MM.1S (cell line): ENCODE measurements at regions not wholly inside any gene's neighbourhood (a gene's known extent, or its start where the extent isn't known, plus 50 kb on each side); places are given as distances from the start of the nearest gene placed in this dataset.
A peak's percentile ranks its signal among the peaks of the same experiment; 100 is the strongest.
"Not testable (repeated sequence)": the region's sequence is repeated elsewhere in the genome, so short reads cannot be mapped to it uniquely, and the experiment has no call there.

Source experiments
- DNase-seq: peaks from one replicate; pipeline ENCODE4 v3.0.0-alpha.2; 2015
- H2AFZ ChIP-seq: fragments of 300-600 bp; sonication (generic); 2 replicates; pipeline ENCODE4 v1.6.0; 2016; ENCODE audit warnings: antibody characterized with exemption, low read length
- H3F3A ChIP-seq: fragments of 300-600 bp; sonication (generic); 2 replicates; pipeline ENCODE4 v1.6.1; 2016; ENCODE audit warnings: mild to moderate bottlenecking, antibody characterized with exemption, low read length, moderate library complexity, mixed read lengths; ENCODE audit not compliant: insufficient read depth
- H3K27ac ChIP-seq: fragments of 300-600 bp; sonication (generic); 2 replicates; pipeline ENCODE4 v1.5.1; 2016; ENCODE audit warnings: mild to moderate bottlenecking, low read length
- H3K27me3 ChIP-seq: fragments of 300-600 bp; sonication (generic); replicated peaks from 2 replicates; pipeline ENCODE4 v1.6.0; 2016; ENCODE audit warnings: low read length; ENCODE audit not compliant: insufficient read depth
- H3K36me3 ChIP-seq: fragments of 300-600 bp; sonication (generic); replicated peaks from 2 replicates; pipeline ENCODE4 v1.6.1; 2016; ENCODE audit warnings: mild to moderate bottlenecking, low read length, mixed read lengths; ENCODE audit not compliant: insufficient read depth
- H3K4me1 ChIP-seq: fragments of 300-600 bp; sonication (generic); 2 replicates; pipeline ENCODE4 v1.6.1; 2016; ENCODE audit warnings: low read length, mixed read lengths
- H3K4me2 ChIP-seq: fragments of 300-600 bp; sonication (generic); 2 replicates; pipeline ENCODE4 v1.6.0; 2016; ENCODE audit warnings: low read depth, low read length
- H3K4me3 ChIP-seq: fragments of 300-600 bp; sonication (generic); 2 replicates; pipeline ENCODE4 v1.5.1; 2016; ENCODE audit warnings: low read length, mixed read lengths
- H3K79me2 ChIP-seq: fragments of 300-600 bp; sonication (generic); 2 replicates; pipeline ENCODE4 v1.6.1; 2016; ENCODE audit warnings: mixed run types, low read length, mixed read lengths
- H3K9ac ChIP-seq: fragments of 300-600 bp; sonication (generic); 2 replicates; pipeline ENCODE4 v1.6.1; 2016; ENCODE audit warnings: low read length, mixed read lengths
- H3K9me2 ChIP-seq: fragments of 300-600 bp; sonication (generic); replicated peaks from 2 replicates; pipeline ENCODE4 v1.6.1; 2016; ENCODE audit warnings: mild to moderate bottlenecking, low read length, mixed read lengths; ENCODE audit not compliant: insufficient read depth
- H3K9me3 ChIP-seq: fragments of 300-600 bp; sonication (generic); replicated peaks from 2 replicates; pipeline ENCODE4 v1.6.1; 2016; ENCODE audit warnings: mild to moderate bottlenecking, low read length, mixed read lengths; ENCODE audit not compliant: insufficient read depth
- H4K20me1 ChIP-seq: fragments of 300-600 bp; sonication (generic); 2 replicates; pipeline ENCODE4 v1.6.1; 2016; ENCODE audit warnings: mild to moderate bottlenecking, low read length, moderate library complexity, mixed read lengths; ENCODE audit not compliant: insufficient read depth
- EZH2 ChIP-seq: fragments of 300-600 bp; sonication (generic); optimal IDR thresholded peaks from 2 replicates; pipeline ENCODE3; 2017; ENCODE audit warnings: low read depth, mild to moderate bottlenecking, antibody characterized with exemption, low read length, mixed read lengths
- EZH2phosphoT487 ChIP-seq: fragments of 300-600 bp; sonication (generic); IDR thresholded peaks from 2 replicates; pipeline ENCODE4 v1.6.1; 2018; ENCODE audit warnings: antibody characterized with exemption, low read length
- TF ChIP-seq, protein P1 (sequence below): fragments of 300-600 bp; sonication (generic); IDR thresholded peaks from 2 replicates; pipeline ENCODE4 v1.5.1; 2016; ENCODE audit warnings: antibody characterized with exemption, low read length, mixed read lengths

GRCh38 chr1:221044538-221044937 is 165.3 kb downstream of the HLX start:
- Histone ChIP-seq H3K9me3 (no peaks in the 10 kb centered on the region), H3K36me3 (no peaks in the 10 kb centered on the region), H3F3A (peaks cover 10% of the 10 kb centered on the region), H3K4me1 (peaks cover 15% of the 10 kb centered on the region), H4K20me1 (no peaks in the 10 kb centered on the region), H3K4me2 (no peak overlapping the region), H3K27ac (no peak overlapping the region), H2AFZ (no peak overlapping the region), H3K9ac (no peak overlapping the region), H3K4me3 (no peak overlapping the region), H3K9me2 (no peaks in the 10 kb centered on the region), H3K79me2 (no peaks in the 10 kb centered on the region), H3K27me3 (no peaks in the 10 kb centered on the region)
- TF ChIP-seq EZH2 (no peak), EZH2phosphoT487 (no peak)
- TF ChIP-seq, protein P1, sequence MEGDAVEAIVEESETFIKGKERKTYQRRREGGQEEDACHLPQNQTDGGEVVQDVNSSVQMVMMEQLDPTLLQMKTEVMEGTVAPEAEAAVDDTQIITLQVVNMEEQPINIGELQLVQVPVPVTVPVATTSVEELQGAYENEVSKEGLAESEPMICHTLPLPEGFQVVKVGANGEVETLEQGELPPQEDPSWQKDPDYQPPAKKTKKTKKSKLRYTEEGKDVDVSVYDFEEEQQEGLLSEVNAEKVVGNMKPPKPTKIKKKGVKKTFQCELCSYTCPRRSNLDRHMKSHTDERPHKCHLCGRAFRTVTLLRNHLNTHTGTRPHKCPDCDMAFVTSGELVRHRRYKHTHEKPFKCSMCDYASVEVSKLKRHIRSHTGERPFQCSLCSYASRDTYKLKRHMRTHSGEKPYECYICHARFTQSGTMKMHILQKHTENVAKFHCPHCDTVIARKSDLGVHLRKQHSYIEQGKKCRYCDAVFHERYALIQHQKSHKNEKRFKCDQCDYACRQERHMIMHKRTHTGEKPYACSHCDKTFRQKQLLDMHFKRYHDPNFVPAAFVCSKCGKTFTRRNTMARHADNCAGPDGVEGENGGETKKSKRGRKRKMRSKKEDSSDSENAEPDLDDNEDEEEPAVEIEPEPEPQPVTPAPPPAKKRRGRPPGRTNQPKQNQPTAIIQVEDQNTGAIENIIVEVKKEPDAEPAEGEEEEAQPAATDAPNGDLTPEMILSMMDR, result no peak
- no peak for DNase-seq

DNA sequence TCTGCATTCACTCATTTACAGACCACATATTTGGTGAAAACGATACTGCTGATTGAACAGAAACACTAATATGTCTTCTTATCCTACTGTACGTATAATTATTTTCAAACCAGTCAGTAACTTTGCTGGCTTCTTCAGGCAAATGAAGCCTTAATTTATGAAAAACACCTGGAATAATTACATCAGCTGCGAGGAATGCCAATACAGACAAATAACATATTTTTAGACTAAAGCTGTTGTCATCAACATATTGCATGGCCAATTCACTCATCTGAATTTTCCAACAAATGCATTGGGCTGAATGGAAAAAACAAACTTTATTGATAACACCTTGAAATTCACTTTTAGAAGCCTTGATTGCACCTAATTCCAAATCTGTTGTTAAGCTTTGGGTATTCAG is 165.9 kb downstream of the HLX start:
- Histone ChIP-seq H3K4me1 (peaks cover 15% of the 10 kb centered on the region), H3K27ac (no peak overlapping the region), H3K36me3 (no peaks in the 10 kb centered on the region), H3F3A (peaks cover 10% of the 10 kb centered on the region), H3K79me2 (no peaks in the 10 kb centered on the region), H2AFZ (no peak overlapping the region), H4K20me1 (no peaks in the 10 kb centered on the region), H3K4me3 (no peak overlapping the region), H3K9me2 (no peaks in the 10 kb centered on the region), H3K9me3 (no peaks in the 10 kb centered on the region), H3K27me3 (no peaks in the 10 kb centered on the region), H3K9ac (no peak overlapping the region), H3K4me2 (no peak overlapping the region)
- TF ChIP-seq, protein P1, result no peak
- TF ChIP-seq EZH2, result no peak
- no peak for TF ChIP-seq EZH2phosphoT487
- DNase-seq, result no peak

DNA sequence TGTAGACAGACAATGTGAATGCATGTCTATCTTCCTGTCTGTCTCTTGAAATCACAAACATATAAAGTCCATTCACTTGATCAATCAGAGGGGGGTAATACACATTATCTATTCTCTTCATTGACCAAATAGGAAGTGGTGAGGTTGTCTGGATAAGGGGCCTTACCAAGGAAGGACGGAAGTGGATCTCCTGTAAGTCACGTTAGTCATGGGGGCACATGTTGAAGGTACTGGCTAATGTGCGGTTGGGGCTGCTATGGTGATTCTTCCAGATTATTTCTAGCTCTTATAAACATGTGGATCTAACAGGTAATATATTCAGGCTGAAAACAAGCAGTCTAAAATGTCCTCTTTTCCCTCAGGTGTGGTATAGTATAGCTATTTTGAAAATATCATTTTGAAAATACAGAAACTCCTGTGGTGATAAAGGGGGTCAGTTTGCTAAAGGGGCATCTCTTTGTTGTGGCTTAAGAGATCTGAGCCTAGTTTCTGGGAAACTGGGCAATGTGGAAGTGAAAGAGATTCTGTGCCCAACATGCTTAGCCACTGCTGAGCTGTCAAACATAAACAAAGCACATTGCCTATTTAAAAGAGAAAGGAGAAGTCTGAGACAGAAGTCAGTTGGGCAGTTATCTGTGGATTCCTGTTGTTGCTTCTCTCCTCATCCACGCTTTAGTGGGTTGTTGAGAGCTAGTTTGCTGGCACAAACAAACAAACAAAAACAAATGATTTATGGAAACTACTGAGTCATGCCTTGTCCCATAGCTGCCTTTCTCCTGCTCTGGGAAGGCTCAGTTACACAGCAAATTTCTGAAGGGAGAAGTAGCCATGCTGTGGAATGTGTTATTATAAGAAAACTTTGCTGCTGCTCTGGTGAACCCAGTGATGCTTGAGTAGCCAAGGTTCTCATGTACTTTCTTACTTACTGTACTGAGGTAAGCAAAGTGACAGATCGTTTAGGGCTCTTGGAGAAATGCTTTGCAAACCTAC is 166.9 kb downstream of the HLX start:
- H3K4me2 ChIP-seq, result peak overlapping the region; percentile 76

DNA sequence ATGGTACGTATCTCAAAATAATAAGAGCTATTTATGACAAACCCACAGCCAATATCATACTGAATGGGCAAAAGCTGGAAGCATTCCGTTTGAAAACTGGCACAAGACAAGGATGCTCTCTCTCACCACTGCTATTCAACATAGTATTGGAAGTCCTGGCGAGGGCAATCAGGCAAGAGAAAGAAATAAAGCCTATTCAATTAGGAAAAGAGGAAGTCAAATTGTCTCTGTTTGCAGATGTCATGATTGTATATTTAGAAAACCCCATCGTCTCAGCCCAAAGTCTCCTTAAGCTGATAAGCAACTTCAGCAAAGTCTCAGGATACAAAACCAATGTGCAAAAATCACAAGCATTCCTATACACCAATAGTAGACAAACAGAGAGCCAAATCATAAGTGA is 172.1 kb downstream of the HLX start:
- not testable (repeated sequence) for H3K4me1 ChIP-seq, H4K20me1 ChIP-seq, H3K27me3 ChIP-seq, H3K36me3 ChIP-seq, H3K9me3 ChIP-seq, H2AFZ ChIP-seq, H3K9ac ChIP-seq, DNase-seq, H3K27ac ChIP-seq, H3K9me2 ChIP-seq, H3K4me2 ChIP-seq, H3K79me2 ChIP-seq, H3F3A ChIP-seq, H3K4me3 ChIP-seq

More for the DNA sequence above, 166.9 kb downstream of the HLX start:
- peaks cover 15% of the 10 kb centered on the region for H3K4me1 ChIP-seq
- H3K79me2 ChIP-seq, result no peaks in the 10 kb centered on the region
- H2AFZ ChIP-seq, result peak overlapping the region; percentile 73
- TF ChIP-seq EZH2 (no peak), EZH2phosphoT487 (no peak)
- TF ChIP-seq, protein P1, result no peak
- H3K9me2 ChIP-seq, result no peaks in the 10 kb centered on the region
- H4K20me1 ChIP-seq, result no peaks in the 10 kb centered on the region
- H3K27me3 ChIP-seq, result no peaks in the 10 kb centered on the region
- H3K9me3 ChIP-seq, result no peaks in the 10 kb centered on the region
- H3F3A ChIP-seq, result peaks cover 10% of the 10 kb centered on the region
- peak; percentile 88 for DNase-seq
- peak overlapping the region; percentile 19; the same call in 1 of the 2 replicates for H3K9ac ChIP-seq
- peak overlapping the region; percentile 60; the same call in 1 of the 2 replicates for H3K27ac ChIP-seq
- no peaks in the 10 kb centered on the region for H3K36me3 ChIP-seq
- peak overlapping the region; percentile 32; the same call in 1 of the 2 replicates for H3K4me3 ChIP-seq
